HepG2 (cell line): ENCODE measurements at regions not wholly inside any gene's neighbourhood (a gene's known extent, or its start where the extent isn't known, plus 50 kb on each side); places are given as distances from the start of the nearest gene placed in this dataset.

Experiments
- ATAC-seq: fragments of 200-7000 bp; cut with Tn5 transposase; 3 replicates; pipeline ENCODE4 v1.9.1; 2020; ENCODE audit warnings: mild to moderate bottlenecking, moderate library complexity
- BruUV-seq: library from RNA; stranded (reverse); fragments of 400-500 nt; replicated peaks from 2 replicates; lab custom pipeline; 2021; lab: Mats Ljungman, UMichigan
- CTCF ChIA-PET: fragments of 300-600 bp; formaldehyde crosslinking; extraction: SDS; loops from one replicate; lab custom pipeline; 2021; ENCODE audit warnings: low total read pairs, inconsistent platforms, low intra/inter-chr PET ratio; lab: Yijun Ruan, JAX
- POLR2A ChIA-PET: fragments of 350-600 bp; sonication (Branson Sonifier 250); formaldehyde crosslinking; loops from one replicate; lab custom pipeline; 2020; ENCODE audit warnings: antibody characterized with exemption, inconsistent platforms; lab: Yijun Ruan, JAX
- DNase-seq: peaks from one replicate; pipeline ENCODE4 v3.0.0-alpha.2; 2015; ENCODE audit warnings: low spot score
- FAIRE-seq: peaks from 3 replicates; lab custom pipeline; 2011; peaks lifted over from hg19 to GRCh38; lab: Jason Lieb, UNC
- H2AFZ ChIP-seq: one replicate; pipeline ENCODE4 v1.6.1; 2011; ENCODE audit warnings: low read length, inconsistent platforms
- H3K27ac ChIP-seq: fragments of 300-600 bp; 3 replicates; pipeline ENCODE4 v1.8.0; 2011; ENCODE audit warnings: mixed run types, mild to moderate bottlenecking, mixed read lengths, low read length, inconsistent platforms; ENCODE audit not compliant: insufficient read depth; ENCODE audit errors: extremely low read length
- H3K27me3 ChIP-seq, 2 experiments: fragments of 200-600 bp in 1 of 2; 2 replicates in 1 of 2; 3 replicates in 1 of 2; pipeline versions ENCODE4 v1.6.0 to v1.8.0; 2011; ENCODE audit warnings: low read length in 2 of 2, mild to moderate bottlenecking in 2 of 2, moderate library complexity in 2 of 2, inconsistent platforms in 1 of 2; ENCODE audit not compliant: insufficient read depth in 2 of 2, control insufficient read depth in 1 of 2
- H3K36me3 ChIP-seq, 2 experiments: fragments of 200-600 bp in 1 of 2; replicated peaks in 1 of 2; 2 replicates in 1 of 2; 3 replicates in 1 of 2; pipeline versions ENCODE4 v1.5.1 to v1.8.0; 2011; ENCODE audit warnings: low read length in 2 of 2, inconsistent platforms in 1 of 2; ENCODE audit not compliant: insufficient read depth in 2 of 2, control insufficient read depth in 1 of 2
- H3K4me1 ChIP-seq: 2 replicates; pipeline ENCODE4 v1.5.1; 2012; ENCODE audit warnings: low read length, inconsistent platforms; ENCODE audit not compliant: insufficient read depth
- H3K4me2 ChIP-seq: 2 replicates; pipeline ENCODE4 v1.6.0; 2011; ENCODE audit warnings: low read depth, low read length, inconsistent platforms
- H3K4me3 ChIP-seq, 3 experiments: fragments of 200-600 bp in 1 of 3; sonication (generic), shearing (Covaris generic) in 1 of 3; replicated peaks in 1 of 3; 2 replicates each; pipeline ENCODE4 v1.5.1; 2011 to 2016; ENCODE audit warnings: low read length in 3 of 3, inconsistent platforms in 2 of 3, low read depth in 2 of 3, mild to moderate bottlenecking in 2 of 3, control low read depth in 1 of 3, mixed read lengths in 1 of 3; ENCODE audit not compliant: insufficient read depth in 1 of 3
- H3K79me2 ChIP-seq: one replicate; pipeline ENCODE4 v1.6.1; 2011; ENCODE audit warnings: low read length, inconsistent platforms; ENCODE audit not compliant: insufficient read depth
- H3K9ac ChIP-seq: 2 replicates; pipeline ENCODE4 v1.6.0; 2011; ENCODE audit warnings: mild to moderate bottlenecking, low read depth, low read length, inconsistent platforms; ENCODE audit not compliant: insufficient read depth
- H3K9me3 ChIP-seq: 2 replicates; pipeline ENCODE4 v1.5.1; 2012; ENCODE audit warnings: mild to moderate bottlenecking, low read length
- H4K20me1 ChIP-seq: 2 replicates; pipeline ENCODE4 v1.6.0; 2011; ENCODE audit warnings: inconsistent platforms, mild to moderate bottlenecking, low read length, moderate library complexity; ENCODE audit not compliant: insufficient read depth
- NCOA5 ChIP-seq: sonication (generic); formaldehyde crosslinking; IDR thresholded peaks from 2 replicates; pipeline ENCODE4 v1.4.0; 2020; ENCODE audit warnings: missing genetic modification reagents
- NFE2L2 ChIP-seq: fragments of 150-350 bp; IDR thresholded peaks from 2 replicates; pipeline ENCODE4 v1.6.1; 2014; ENCODE audit warnings: low read length
- SIX1 ChIP-seq: sonication (generic); formaldehyde crosslinking; IDR thresholded peaks from 2 replicates; pipeline ENCODE4 v1.4.0; 2020; ENCODE audit warnings: missing genetic modification reagents, borderline replicate concordance
- SMAD3 ChIP-seq: sonication (generic); formaldehyde crosslinking; IDR thresholded peaks from 2 replicates; pipeline ENCODE4 v1.4.0; 2020; ENCODE audit warnings: missing genetic modification reagents
- ZNF879 ChIP-seq: sonication (generic); formaldehyde crosslinking; IDR thresholded peaks from 2 replicates; pipeline ENCODE4 v1.8.1; 2023; ENCODE audit warnings: missing genetic modification reagents
- WGBS: methylation state at CpG from one replicate; pipeline ENCODE4 v1.1.6; 2017; ENCODE audit warnings: low lambda C conversion rate; 5-methylcytosine and 5-hydroxymethylcytosine counted together
- in situ Hi-C: cut with HindIII; loops from 2 replicates; pipeline ENCODE4 v1.10.0; 2017; ENCODE audit warnings: low pct_unique_long_range_greater_than_20kb; ENCODE audit not compliant: extremely low pct_ligation_motif_present
- intact Hi-C: fragments of 100-400 bp; cut with micrococcal nuclease; formaldehyde crosslinking; loops from one replicate; pipeline ENCODE4 v1.10.0; 2022; ENCODE audit not compliant: unreplicated experiment
- TF ChIP-seq, protein P1 (sequence below): sonication (generic); formaldehyde crosslinking; IDR thresholded peaks from 2 replicates; pipeline ENCODE4 v1.5.1; 2020; ENCODE audit warnings: mild to moderate bottlenecking, moderate library complexity, missing genetic modification reagents
- TF ChIP-seq, protein P2 (sequence below): sonication (generic); formaldehyde crosslinking; IDR thresholded peaks from 2 replicates; pipeline ENCODE4 v1.5.0; 2020; ENCODE audit warnings: missing genetic modification reagents, mild to moderate bottlenecking, borderline replicate concordance

DNA sequence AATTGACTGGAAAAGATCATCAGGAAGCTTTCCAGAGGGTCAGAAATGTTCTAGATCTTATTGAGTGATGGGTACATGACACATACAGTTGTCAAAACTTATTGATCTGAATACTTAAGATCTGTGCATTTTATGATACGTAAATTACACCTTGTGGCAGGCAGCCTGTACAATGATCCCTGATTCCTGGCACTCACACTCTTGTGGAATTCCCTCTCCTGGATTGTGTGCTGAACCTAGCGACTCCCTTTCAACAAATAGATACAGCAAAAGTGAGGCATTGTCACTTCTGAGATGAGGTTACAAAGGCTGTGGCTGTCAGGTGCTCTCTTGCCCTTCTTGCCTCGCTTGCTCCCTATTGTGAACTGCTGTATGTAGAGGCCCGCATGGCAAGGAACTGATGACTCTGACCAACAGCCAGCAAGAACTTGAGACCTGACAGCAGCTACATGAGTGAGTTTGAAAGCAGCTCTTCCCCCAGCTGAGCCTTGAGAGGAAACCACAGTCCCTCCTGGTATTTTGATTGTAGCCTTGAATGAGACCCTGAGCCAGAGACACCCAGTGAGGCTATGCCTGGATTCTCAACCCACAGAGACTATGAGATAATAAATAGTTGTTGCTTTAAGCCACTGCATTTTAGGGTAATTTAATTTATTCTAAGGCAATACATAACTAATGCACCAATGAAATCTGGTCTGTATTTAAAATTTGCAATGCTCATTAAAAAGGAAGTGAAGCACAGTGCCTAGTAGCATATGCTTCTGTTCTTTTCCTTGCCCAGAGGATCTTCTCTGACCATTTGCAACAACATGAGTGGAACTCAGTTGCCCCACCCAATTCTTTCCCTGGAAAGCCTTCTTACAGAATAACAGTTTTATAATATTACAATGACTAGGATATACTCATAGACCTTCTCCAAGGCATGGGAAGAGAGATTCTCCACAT is 60.5 kb upstream of the IZUMO1R start:
- no peak overlapping the region for H3K4me3 ChIP-seq
- H3K4me1 ChIP-seq: no peaks in the 10 kb centered on the region
- BruUV-seq: no TSS peak
- intact Hi-C loops: no loop called here
- no peaks in the 10 kb centered on the region for H3K9me3 ChIP-seq
- H3K36me3 ChIP-seq: no peaks in the 10 kb centered on the region
- ATAC-seq (no peak), FAIRE-seq (no peak), DNase-seq (no peak)
- whole genome bisulfite sequencing: 13% methylated on average over 4 of the region's 4 CpGs
- H3K27me3 ChIP-seq: no peaks in the 10 kb centered on the region; a peak in 1 of 5 replicates
- H3K4me2 ChIP-seq: no peak overlapping the region
- TF ChIP-seq SMAD3 (no peak), NFE2L2 (no peak), ZNF879 (CRISPR knock-in tag) (no peak), NCOA5 (CRISPR knock-in tag) (no peak), SIX1 (no peak)
- TF ChIP-seq, protein P1, sequence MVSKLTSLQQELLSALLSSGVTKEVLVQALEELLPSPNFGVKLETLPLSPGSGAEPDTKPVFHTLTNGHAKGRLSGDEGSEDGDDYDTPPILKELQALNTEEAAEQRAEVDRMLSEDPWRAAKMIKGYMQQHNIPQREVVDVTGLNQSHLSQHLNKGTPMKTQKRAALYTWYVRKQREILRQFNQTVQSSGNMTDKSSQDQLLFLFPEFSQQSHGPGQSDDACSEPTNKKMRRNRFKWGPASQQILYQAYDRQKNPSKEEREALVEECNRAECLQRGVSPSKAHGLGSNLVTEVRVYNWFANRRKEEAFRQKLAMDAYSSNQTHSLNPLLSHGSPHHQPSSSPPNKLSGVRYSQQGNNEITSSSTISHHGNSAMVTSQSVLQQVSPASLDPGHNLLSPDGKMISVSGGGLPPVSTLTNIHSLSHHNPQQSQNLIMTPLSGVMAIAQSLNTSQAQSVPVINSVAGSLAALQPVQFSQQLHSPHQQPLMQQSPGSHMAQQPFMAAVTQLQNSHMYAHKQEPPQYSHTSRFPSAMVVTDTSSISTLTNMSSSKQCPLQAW (CRISPR knock-in tag): no peak
- TF ChIP-seq, protein P2, sequence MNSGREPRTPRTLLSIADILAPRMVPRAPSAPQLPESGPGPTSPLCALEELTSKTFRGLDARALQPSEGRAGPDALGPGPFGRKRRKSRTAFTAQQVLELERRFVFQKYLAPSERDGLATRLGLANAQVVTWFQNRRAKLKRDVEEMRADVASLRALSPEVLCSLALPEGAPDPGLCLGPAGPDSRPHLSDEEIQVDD: no peak
- H3K27ac ChIP-seq: no peak overlapping the region
- no peak overlapping the region for H2AFZ ChIP-seq
- H4K20me1 ChIP-seq: no peaks in the 10 kb centered on the region
- H3K79me2 ChIP-seq: no peaks in the 10 kb centered on the region
- POLR2A ChIA-PET: no interaction called here
- CTCF ChIA-PET: no interaction called here
- in situ Hi-C loops: no loop called here
- no peak overlapping the region for H3K9ac ChIP-seq
